ENCODE measurements at regions not wholly inside any gene's neighbourhood (a gene's known extent, or its start where the extent isn't known, plus 50 kb on each side); places are given as distances from the start of the nearest gene placed in this dataset.

GRCh38 chr10:6912424-6912823 lies 332.3 kb upstream of the PRKCQ start:
- TF ChIP-seq CTCF (IDR thresholded peaks at IDR 0.05), result no peak
- TF ChIP-seq POLR2A (IDR thresholded peaks at IDR 0.05), result no peak
